ENCODE measurements at regions not wholly inside any gene's neighbourhood (a gene's known extent, or its start where the extent isn't known, plus 50 kb on each side); places are given as distances from the start of the nearest gene placed in this dataset.
"Not testable (repeated sequence)": the region's sequence is repeated elsewhere in the genome, so short reads cannot be mapped to it uniquely, and the experiment has no call there.

DNA sequence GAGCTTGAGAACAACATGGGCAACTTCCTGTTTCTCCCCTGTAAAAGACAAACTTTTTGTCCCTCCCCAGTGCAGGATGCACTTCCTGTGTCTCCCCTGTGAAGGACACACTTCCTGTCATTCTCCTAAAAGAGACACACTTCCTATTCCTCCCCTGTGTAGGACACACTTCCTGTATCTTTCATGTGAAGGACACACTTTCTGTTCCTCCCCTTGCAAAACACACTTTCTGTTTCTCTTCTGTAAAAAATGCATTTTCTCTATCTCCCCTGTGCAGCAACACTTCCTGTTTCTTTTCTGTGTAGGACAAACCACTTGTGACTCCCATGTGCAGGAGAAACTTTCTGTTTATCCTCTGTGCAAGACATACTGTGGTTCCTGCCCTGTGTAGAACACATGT is 488.6 kb upstream of the USP9Y start:
- H3K4me1 ChIP-seq, result no peaks in the 10 kb centered on the region
- intact Hi-C loops (cut with DNase I; ENCODE audit: low total_unique reads), result no loop called here
- H3K27ac ChIP-seq, result no peak overlapping the region
- H3K27me3 ChIP-seq, result no peaks in the 10 kb centered on the region
- ATAC-seq, result no peak
- in situ Hi-C loops (cut with MboI; ENCODE audit: low sequenced_read_pairs in 4 of 4), result no loop called here
- H3K9me3 ChIP-seq, result no peaks in the 10 kb centered on the region
- TF ChIP-seq CTCF (IDR thresholded peaks at IDR 0.05 in 4 of 5, conservative IDR thresholded peaks at IDR 0.05 in 1 of 5), result no peak
- TF ChIP-seq POLR2A (IDR thresholded peaks at IDR 0.05), result no peak
- no peak for DNase-seq
- no peak overlapping the region for H3K4me3 ChIP-seq
- H3K36me3 ChIP-seq, result no peaks in the 10 kb centered on the region

- Histone ChIP-seq H3K4me3 (no peak overlapping the region), H3K36me3 (no peaks in the 10 kb centered on the region), H3K27me3 (no peaks in the 10 kb centered on the region), H3K27ac (no peak overlapping the region), H3K4me1 (no peaks in the 10 kb centered on the region), H3K9me3 (no peaks in the 10 kb centered on the region)
- in situ Hi-C loops (cut with MboI; ENCODE audit: low sequenced_read_pairs in 4 of 4) (no loop called here), intact Hi-C loops (cut with DNase I; ENCODE audit: low total_unique reads) (no loop called here)
- TF ChIP-seq CTCF (IDR thresholded peaks at IDR 0.05 in 4 of 5, conservative IDR thresholded peaks at IDR 0.05 in 1 of 5) (no peak), POLR2A (IDR thresholded peaks at IDR 0.05) (no peak)
- DNase-seq (no peak), ATAC-seq (no peak)
These were observed 485.4 kb upstream of the USP9Y start for GRCh38 chrY:12215564-12216022.

GRCh38 chrY:12230921-12231320 is 470.1 kb upstream of the USP9Y start:
- H3K36me3 ChIP-seq, result no peaks in the 10 kb centered on the region
- H3K9me3 ChIP-seq, result no peaks in the 10 kb centered on the region
- ATAC-seq (no peak), DNase-seq (no peak)
- no peaks in the 10 kb centered on the region for H3K27me3 ChIP-seq
- intact Hi-C loops (cut with DNase I; ENCODE audit: low total_unique reads) (no loop called here), in situ Hi-C loops (cut with MboI; ENCODE audit: low sequenced_read_pairs in 4 of 4) (no loop called here)
- H3K4me3 ChIP-seq, result no peak overlapping the region
- H3K4me1 ChIP-seq, result no peaks in the 10 kb centered on the region
- H3K27ac ChIP-seq, result no peak overlapping the region
- TF ChIP-seq POLR2A (IDR thresholded peaks at IDR 0.05) (no peak), CTCF (IDR thresholded peaks at IDR 0.05 in 4 of 5, conservative IDR thresholded peaks at IDR 0.05 in 1 of 5) (no peak)

DNA sequence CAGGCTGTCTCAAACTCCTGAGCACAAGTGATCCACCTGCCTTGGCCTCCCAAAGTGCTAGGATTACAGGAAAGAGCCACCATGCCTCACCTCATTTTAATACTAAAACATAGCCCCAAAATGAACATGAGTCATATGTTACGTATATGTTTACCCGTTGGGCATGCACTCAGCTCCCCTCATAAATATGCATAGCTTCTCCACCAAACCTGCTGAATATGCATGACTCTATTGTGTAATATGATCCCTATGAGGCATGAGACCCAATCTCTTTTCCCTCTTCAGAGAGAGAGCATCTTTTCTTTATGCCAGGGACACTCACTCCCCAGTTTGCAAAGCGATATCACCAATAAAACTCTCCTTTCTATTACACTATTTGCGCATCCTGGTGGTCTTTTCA is 464.6 kb upstream of the USP9Y start:
- in situ Hi-C loops (cut with MboI; ENCODE audit: low sequenced_read_pairs in 4 of 4), result no loop called here
- H3K27me3 ChIP-seq, result no peaks in the 10 kb centered on the region
- TF ChIP-seq POLR2A (IDR thresholded peaks at IDR 0.05), result no peak
- TF ChIP-seq CTCF (IDR thresholded peaks at IDR 0.05 in 4 of 5, conservative IDR thresholded peaks at IDR 0.05 in 1 of 5), result no peak
- ATAC-seq, result no peak
- intact Hi-C loops (cut with DNase I; ENCODE audit: low total_unique reads), result no loop called here
- no peak overlapping the region for H3K4me3 ChIP-seq
- H3K36me3 ChIP-seq, result no peaks in the 10 kb centered on the region
- no peaks in the 10 kb centered on the region for H3K4me1 ChIP-seq
- H3K9me3 ChIP-seq, result no peaks in the 10 kb centered on the region
- H3K27ac ChIP-seq, result no peak overlapping the region
- no peak for DNase-seq

GRCh38 chrY:12240326-12240725 is 460.7 kb upstream of the USP9Y start:
- in situ Hi-C loops (cut with MboI; ENCODE audit: low sequenced_read_pairs in 4 of 4); ATAC-seq; H3K9me3 ChIP-seq; H3K36me3 ChIP-seq; H3K4me1 ChIP-seq; H3K27me3 ChIP-seq; DNase-seq; intact Hi-C loops (cut with DNase I; ENCODE audit: low total_unique reads); H3K27ac ChIP-seq; H3K4me3 ChIP-seq: not testable (repeated sequence)

Data from gastrocnemius medialis (tissue), 4 donors.